ENCODE measurements at regions not wholly inside any gene's neighbourhood (a gene's known extent, or its start where the extent isn't known, plus 50 kb on each side); places are given as distances from the start of the nearest gene placed in this dataset.

GRCh38 chr16:77035361-77035760 is 155.6 kb upstream of the MON1B start:
- Histone ChIP-seq H3K9me3 (no peaks in the 10 kb centered on the region), H3K27me3 (no peaks in the 10 kb centered on the region), H3K4me1 (ENCODE audit: control insufficient read depth in 1 of 2, insufficient read depth in 1 of 2, low read depth in 1 of 2, low read length in 1 of 2) (no peaks in the 10 kb centered on the region), H3K4me3 (ENCODE audit: low read depth in 1 of 2, low read length in 1 of 2) (no peak overlapping the region), H3K36me3 (no peaks in the 10 kb centered on the region), H3K27ac (no peak overlapping the region)
- TF ChIP-seq, protein P1, sequence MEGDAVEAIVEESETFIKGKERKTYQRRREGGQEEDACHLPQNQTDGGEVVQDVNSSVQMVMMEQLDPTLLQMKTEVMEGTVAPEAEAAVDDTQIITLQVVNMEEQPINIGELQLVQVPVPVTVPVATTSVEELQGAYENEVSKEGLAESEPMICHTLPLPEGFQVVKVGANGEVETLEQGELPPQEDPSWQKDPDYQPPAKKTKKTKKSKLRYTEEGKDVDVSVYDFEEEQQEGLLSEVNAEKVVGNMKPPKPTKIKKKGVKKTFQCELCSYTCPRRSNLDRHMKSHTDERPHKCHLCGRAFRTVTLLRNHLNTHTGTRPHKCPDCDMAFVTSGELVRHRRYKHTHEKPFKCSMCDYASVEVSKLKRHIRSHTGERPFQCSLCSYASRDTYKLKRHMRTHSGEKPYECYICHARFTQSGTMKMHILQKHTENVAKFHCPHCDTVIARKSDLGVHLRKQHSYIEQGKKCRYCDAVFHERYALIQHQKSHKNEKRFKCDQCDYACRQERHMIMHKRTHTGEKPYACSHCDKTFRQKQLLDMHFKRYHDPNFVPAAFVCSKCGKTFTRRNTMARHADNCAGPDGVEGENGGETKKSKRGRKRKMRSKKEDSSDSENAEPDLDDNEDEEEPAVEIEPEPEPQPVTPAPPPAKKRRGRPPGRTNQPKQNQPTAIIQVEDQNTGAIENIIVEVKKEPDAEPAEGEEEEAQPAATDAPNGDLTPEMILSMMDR (IDR thresholded peaks at IDR 0.05) = no peak

- Histone ChIP-seq H3K4me1 (ENCODE audit: control insufficient read depth in 1 of 2, insufficient read depth in 1 of 2, low read depth in 1 of 2, low read length in 1 of 2) (no peaks in the 10 kb centered on the region), H3K27me3 (no peaks in the 10 kb centered on the region), H3K36me3 (no peaks in the 10 kb centered on the region), H3K4me3 (ENCODE audit: low read depth in 1 of 2, low read length in 1 of 2) (no peak overlapping the region), H3K27ac (no peak overlapping the region), H3K9me3 (no peaks in the 10 kb centered on the region)
- TF ChIP-seq, protein P1 (IDR thresholded peaks at IDR 0.05) = no peak
Observed at GRCh38 chr16:77037696-77038347, 153.2 kb upstream of the MON1B start.

DNA sequence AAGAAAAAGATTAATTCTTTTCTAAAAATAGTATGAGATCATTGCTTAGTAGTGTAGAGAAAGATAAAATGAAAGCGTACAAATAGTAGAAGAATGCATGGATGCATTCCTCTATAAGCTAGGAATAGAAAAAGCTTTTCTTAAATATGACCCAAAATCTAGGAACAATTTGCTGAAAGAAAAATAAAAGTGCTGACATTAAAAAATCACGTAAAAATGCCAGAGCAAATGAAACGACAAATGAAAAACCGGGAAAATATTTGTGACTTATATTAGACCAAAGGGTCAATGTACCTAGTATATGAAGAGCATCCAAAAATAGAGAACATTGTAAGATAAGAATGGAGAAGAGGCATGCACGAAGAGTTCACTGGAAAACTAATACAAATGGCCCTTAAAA is 149.5 kb upstream of the MON1B start:
- Histone ChIP-seq H3K27ac (no peak overlapping the region), H3K27me3 (no peaks in the 10 kb centered on the region), H3K9me3 (no peaks in the 10 kb centered on the region), H3K4me1 (ENCODE audit: control insufficient read depth in 1 of 2, insufficient read depth in 1 of 2, low read depth in 1 of 2, low read length in 1 of 2) (no peaks in the 10 kb centered on the region), H3K4me3 (ENCODE audit: low read depth in 1 of 2, low read length in 1 of 2) (no peak overlapping the region), H3K36me3 (no peaks in the 10 kb centered on the region)
- TF ChIP-seq, protein P1 (IDR thresholded peaks at IDR 0.05) = no peak

- no peaks in the 10 kb centered on the region for H3K27me3 ChIP-seq
- no peaks in the 10 kb centered on the region for H3K36me3 ChIP-seq
- H3K9me3 ChIP-seq = no peaks in the 10 kb centered on the region
- TF ChIP-seq, protein P1 (IDR thresholded peaks at IDR 0.05) = no peak
- no peaks in the 10 kb centered on the region for H3K4me1 ChIP-seq (ENCODE audit: control insufficient read depth in 1 of 2, insufficient read depth in 1 of 2, low read depth in 1 of 2, low read length in 1 of 2)
- H3K4me3 ChIP-seq (ENCODE audit: low read depth in 1 of 2, low read length in 1 of 2) = no peak overlapping the region
- no peak overlapping the region for H3K27ac ChIP-seq
Observed at GRCh38 chr16:77043076-77043475, 147.9 kb upstream of the MON1B start.

DNA sequence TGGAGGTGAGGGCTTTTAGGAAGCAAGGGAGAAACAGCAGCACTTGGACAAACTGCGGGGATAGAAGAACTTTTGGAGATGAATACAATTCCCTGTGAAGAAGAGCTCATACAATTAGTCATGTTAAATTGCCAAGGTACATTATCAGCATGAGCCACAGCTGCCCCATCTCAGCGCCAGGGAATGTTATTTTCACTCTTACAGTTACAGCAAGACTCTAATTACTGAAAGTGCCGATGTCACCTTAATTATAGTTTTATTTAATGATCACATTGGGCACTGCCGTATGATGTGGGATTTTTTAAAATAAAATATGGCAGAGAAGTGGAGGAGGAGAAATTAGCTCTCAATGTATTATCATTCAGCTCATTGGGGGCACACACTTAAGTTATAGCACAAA is 144.8 kb upstream of the MON1B start:
- no peaks in the 10 kb centered on the region for H3K27me3 ChIP-seq
- no peaks in the 10 kb centered on the region for H3K4me1 ChIP-seq (ENCODE audit: control insufficient read depth in 1 of 2, insufficient read depth in 1 of 2, low read depth in 1 of 2, low read length in 1 of 2)
- no peaks in the 10 kb centered on the region for H3K9me3 ChIP-seq
- TF ChIP-seq, protein P1 (IDR thresholded peaks at IDR 0.05) = no peak
- no peak overlapping the region for H3K4me3 ChIP-seq (ENCODE audit: low read depth in 1 of 2, low read length in 1 of 2)
- H3K27ac ChIP-seq = no peak overlapping the region
- no peaks in the 10 kb centered on the region for H3K36me3 ChIP-seq

Measured in neutrophil (primary cell).